Embryonic facial prominence (tissue), 1 donor: ENCODE measurements at regions not wholly inside any gene's neighbourhood (a gene's known extent, or its start where the extent isn't known, plus 50 kb on each side); places are given as distances from the start of the nearest gene placed in this dataset.
"Not testable (repeated sequence)": the region's sequence is repeated elsewhere in the genome, so short reads cannot be mapped to it uniquely, and the experiment has no call there.

Source experiments
- DNase-seq: peaks from one replicate; pipeline ENCODE4 v3.0.0-alpha.2; 2016; ENCODE audit errors: extremely low spot score

DNA sequence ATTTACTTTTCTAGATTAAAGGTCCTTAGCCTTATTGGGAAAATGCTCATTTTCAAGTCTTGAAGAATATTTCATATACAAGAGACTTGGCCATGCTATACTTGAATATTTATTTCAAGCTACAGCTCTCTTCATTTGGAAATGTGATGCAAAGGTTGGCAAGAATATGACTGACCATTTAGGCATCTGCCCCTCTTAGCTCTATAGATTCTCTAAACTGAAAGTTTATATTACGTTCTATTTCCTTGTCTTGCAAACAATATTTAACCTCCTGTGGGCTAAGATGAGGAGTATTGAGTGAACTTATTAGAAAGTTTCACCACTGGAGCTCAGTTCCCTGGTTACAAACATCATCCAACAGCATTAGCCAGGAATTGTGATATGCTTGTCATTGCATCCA is 593.1 kb downstream of the MAT2B start:
- no peak for DNase-seq

DNA sequence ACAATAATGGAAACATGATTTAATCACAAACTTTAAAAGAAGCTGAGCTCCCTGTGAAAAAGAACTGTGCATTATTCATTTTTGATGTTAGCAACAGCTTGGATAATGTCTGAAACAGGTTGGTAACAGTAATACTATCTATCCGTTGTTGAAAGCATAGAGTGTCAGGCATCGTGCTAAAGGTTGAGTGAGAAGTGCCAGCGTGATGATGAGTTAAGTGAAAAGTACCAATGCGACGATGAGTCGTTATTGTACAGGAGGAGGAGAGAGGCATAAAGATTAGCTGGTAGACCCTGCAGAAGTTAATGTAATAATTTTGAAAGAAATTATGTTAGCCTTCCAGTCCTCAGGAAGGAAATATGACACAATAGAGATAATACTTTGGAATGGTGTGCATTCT is 593.6 kb downstream of the MAT2B start:
- DNase-seq = no peak

DNA sequence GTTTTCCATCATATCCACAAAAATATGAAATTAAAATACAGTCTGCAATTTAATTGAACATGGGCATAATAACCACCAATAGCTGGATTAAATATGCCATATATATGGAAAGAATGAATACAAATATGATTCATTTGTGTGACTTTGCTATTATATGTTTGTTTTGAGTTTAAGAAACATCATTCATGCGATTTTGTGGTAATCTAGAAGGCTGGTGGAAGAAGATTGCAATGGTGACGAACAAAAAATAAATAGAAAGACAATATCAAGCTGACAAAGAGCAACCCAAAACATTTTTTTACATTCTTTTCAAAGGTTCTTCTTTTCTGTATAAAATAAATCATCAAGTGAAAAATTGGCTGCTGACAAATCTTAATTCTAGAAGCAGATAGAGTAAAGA is 610.0 kb downstream of the MAT2B start:
- no peak for DNase-seq

DNA sequence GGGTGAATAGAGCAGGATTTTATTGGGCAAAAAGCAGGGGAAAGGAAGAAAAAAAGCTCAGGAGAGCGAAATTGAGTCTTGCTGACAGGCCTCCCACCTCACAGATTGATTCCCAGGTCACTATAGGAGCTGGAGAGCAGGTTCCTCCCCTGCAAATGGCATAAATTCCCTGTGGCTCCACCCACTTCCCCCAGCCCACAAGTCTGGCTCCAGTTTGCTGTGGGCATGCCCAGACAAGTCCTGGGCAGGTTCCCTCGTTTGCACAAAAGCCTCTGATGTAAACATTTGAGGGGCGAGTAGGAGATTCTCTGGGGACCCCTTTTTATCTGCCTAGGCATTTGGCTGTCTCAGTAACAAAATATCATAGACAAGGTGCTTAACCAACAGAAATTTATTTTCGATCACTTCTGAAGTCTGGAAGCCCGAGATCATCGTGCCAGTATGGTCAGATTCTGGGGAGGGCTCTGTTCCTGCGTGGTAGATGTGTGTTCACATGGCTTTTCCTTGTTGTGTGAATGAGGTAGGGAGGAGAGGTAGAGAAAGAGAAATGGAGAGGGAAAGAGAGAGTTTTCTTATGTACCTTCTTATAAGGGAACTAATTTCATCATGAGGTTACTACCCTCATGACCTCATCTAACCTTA is 614.5 kb downstream of the MAT2B start:
- DNase-seq = no peak

DNA sequence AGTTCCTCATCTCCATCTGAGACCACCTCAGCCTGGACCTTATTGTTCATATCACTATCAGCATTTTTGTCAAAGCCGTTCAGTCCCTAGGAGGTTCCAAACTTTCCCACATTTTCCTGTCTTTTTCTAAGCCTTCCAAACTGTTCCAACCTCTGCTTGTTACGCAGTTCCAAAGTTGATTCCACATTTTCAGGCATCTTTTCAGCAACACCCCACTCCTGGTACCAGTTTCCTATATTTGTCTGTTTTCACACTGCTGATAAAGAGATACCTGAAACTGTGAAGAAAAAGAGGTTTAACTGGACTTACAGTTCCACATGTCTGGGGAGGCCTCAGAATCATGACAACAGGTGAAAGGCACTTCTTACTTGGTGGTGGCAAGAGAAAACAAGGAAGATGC is 622.1 kb downstream of the MAT2B start:
- DNase-seq = no peak

DNA sequence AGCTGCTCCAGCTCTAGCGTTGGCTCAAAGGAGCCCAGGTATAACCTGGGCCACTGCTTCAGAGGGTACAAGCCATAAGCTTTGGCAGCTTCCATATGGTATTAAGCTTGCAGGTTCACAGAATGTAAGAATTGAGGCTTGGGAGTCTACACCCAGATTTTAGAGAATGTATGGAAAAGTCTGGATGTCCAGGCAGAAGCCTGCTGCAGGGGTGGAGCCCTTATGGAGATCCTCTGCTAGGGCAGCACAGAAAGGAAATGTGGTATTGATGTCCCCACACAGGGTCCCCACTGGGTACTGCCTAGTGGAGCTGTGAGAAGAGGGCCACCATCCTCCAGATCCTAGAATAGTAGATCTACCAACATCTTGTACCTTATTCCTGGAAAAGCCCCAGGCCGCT is 626.9 kb downstream of the MAT2B start:
- DNase-seq = no peak

DNA sequence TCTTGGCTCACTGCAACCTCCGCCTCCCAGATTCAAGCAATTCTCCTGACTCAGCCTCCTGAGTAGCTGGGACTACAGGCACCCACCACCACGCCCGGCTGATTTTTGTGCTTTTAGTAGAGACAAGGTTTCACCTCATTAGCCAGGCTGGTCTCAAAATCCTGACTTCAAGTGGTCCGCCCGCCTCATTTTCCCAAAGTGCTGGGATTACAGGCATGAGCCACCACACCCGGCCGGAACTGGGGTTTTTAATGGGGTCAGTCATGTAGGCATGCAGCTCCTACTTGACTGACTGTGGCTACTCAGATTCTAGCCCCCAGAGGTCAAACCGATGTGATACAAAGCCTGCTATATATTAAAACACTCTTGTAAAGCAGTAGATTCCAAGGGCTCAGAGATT is 631.7 kb downstream of the MAT2B start:
- DNase-seq = no peak

DNA sequence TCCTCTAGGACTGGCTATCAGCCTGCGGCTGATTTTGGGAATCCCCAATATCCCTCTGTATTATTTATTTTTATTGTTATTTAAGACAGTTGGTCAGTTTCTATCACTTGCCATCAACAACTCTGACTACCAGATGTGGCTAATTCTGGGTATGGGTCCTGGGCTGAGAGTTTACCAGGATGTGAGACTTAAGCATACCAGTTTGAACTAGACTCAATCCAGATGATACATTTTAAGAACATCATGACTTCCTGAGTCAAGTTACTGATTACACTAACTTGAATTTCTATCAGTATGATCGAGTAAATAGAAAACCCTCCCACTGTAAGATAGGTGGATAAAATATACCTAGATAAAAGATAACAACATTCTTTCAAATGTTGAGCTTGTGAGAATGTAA is 634.0 kb downstream of the MAT2B start:
- DNase-seq = no peak

DNA sequence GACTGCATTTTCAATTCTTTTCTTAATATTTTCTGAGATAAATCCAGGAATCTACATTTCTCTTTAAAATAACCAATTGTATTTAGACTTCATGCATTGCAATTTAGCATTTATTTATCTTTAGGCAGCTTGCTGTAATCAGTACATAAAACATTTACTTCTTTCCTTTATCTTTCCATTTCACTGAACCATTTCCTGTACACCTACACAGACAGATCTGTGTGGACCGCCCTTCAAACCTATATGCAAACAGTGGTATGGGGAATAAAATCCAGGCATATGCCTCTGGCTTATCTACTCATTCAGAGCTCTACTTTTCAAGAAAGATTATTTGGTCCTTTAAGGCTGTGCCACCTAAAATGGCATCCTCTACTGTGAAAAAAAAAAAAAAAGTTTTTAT is 640.0 kb downstream of the MAT2B start:
- no peak for DNase-seq

DNA sequence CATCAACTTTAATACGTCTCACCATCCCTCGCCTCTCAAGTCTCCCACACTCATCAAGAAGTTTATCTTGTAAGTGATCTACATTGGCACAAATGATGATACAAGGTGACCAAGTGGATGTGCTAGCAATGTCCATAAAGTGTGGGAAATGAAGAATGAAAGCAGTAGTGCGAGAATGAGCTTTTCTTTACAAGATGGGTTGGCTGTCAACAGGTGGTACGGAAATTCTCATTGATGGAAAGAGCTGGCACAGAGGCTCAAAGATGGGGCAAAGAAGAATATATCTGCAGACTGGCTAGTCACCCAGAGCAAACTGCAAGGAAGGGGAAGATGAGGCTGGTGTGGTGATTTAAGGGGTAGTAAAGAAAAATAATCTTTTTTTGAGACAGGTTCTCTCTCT is 640.8 kb downstream of the MAT2B start:
- DNase-seq = no peak

DNA sequence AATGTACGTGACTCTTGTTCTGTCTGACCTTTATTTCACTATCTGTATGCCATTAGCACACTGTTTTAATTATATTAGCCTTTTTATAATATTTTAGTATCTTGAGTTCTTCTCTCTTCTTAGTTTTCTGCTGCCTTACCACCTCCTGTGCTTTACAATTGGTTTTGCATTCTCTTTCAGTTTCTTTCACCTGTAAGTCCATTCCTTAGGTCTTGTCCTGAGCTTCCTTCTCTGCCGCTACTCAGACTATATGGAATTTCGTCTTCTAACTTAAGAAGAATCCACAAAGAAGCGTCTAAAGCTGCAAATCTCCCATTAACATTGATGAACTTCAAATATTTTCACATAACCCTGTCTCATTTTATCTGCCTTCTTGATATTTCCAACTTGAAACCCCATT is 642.9 kb downstream of the MAT2B start:
- no peak for DNase-seq

DNA sequence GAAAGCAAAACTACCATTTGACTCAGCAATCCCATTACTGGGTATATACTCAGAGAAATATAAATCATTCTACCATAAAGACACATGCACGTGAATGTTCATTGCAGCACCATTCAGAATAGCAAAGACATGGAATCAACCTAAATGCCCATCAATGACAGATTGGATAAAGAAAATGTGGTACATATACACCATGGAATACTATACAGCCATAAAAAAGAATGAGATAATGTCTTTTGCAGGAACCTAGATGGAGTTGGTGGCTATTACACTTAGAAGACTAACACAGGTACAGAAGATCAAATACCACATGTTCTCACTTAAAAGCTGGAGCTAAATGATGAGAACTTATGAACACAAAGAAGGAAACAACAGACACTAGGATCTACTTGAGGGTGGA is 647.1 kb downstream of the MAT2B start:
- DNase-seq = not testable (repeated sequence)

DNA sequence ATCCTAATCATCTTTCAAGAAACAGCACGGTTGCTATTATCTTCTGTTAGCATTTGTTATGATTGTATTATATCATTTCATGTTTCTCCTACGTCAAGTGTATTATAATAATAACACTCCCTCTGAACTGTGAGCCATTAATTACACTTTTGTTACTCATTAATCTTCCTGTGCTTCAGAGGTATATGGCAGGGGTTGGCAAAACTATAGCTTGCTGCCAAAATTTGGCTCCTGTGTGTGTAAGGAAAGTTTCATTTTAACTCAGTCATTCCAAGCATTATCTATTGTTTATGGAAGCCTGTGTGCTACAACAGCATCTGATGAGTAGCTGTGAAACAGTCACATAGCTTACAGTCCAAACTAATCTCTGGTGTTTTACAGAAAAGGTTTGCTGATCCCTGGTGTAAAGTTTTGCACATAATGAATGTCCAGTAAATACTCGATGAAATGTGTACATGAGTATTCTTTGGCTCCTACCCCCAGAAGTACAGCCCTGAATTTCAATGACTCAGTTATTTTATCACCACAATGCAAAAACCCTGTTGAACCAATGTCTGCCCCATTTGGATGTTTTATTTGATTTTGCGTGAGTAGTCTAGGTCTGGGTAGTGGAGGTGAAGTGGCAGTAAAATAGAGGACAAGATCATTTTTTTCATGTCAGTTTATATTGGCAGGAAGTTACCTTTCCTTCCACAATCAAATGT is 648.2 kb downstream of the MAT2B start:
- no peak for DNase-seq

DNA sequence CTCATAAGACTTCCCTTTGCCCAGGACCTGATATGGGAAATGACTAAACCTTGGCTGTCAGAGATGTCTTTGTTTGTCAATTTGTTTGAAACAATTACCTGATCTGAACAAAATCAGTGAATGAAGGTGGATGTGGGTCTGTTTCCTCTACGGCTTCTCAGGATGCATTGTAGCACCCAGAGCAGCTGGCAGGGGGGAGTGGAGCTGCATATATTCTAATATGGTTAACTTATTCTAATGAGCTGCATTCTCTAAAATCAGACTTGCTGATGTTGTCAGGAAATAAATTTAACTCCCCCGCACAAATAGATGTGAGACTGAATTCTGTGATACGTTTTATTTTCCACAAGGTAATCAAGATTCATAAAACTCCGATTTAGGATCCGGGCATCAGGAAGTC is 665.4 kb downstream of the MAT2B start:
- no peak for DNase-seq

DNA sequence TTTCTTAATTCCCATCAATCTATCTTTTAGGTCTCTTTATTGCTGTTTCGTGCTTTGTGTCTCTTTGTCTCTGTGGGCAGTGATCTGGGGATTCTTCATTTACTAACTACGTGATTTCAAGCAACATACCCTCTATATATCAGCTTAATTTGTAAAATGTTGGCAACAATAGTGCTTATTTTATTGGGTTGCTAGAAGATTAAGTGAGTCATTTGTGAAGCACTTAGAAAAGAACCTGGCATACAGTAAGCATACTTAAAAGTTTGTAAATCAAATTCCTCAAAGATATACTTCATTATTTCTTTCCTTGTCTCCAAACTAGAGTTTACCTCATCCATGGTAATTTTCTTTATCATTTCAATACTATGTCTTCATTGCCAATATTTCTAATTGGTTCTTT is 669.7 kb downstream of the MAT2B start:
- no peak for DNase-seq

DNA sequence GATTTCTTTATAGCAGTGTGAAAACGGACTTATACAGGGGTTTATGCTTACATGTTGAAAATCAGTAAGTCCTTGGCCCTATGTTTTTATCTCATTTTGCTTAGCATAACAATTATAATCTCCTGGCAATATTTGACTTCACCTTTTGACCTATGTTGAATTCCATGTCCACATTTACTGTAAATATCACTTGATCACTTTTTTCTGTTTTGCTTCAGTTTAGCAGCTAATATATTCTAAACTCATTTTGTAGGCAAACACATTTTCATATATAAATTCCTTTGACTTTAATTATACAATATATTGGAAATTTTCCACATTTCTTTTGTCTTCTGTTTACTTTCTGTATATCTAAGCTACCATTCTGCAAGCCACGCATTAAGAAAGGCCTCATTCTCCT is 674.0 kb downstream of the MAT2B start:
- DNase-seq = no peak

DNA sequence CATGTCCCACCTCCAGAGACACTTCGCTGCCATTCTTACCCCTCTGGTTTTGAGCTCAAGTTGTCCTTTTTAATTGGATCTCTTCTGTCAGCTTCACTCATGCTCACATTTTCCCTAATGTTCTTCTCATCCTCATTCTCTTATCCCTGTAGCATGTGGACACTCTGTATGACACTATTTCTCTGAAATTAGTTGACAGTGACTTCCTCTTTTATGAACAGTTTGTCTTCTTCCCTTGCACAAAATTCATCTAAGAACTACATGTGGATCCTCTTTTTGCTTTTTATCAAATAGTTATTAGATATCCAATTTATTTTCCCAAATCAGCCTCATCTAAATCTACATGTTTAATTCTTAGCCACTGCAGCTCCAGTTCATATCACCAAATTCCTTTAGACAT is 676.2 kb downstream of the MAT2B start:
- DNase-seq = no peak

DNA sequence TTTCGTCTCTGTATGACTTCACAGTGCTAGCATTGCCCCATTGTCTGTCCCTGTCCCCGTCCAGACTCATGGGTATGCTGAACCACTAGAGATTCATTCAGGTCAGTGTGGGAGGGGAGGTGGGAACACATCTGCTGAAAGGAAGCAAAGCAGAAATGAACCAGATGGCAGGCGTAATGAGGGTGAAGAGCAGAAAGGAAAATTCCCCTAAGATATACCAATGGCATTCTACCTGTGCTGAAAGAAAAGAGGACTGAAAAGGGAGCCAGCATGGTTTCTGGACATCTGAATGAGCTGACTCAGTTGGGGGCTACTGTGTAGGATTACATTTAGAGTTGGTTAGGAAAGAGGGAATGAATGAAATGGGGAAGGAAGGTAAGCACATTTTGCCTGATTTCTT is 678.7 kb downstream of the MAT2B start:
- DNase-seq = no peak

DNA sequence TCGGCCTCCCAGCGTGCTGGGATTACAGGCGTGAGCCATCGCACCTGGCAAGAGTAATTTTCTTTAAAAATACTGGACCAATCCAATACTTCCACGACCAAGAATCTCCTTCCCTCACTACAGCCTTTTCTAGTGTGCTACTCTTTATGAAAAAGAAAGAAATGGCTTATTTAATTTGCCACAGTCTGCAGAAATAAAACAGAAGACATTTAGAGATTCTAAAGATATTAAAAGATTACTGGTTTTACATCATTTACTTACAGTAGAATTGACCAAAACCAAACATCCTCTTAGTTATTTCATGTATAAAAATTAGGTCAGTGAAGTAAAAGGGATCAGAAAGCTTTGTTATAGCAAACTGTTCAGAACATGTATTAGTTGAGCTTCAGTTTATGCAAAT is 679.6 kb downstream of the MAT2B start:
- no peak for DNase-seq

DNA sequence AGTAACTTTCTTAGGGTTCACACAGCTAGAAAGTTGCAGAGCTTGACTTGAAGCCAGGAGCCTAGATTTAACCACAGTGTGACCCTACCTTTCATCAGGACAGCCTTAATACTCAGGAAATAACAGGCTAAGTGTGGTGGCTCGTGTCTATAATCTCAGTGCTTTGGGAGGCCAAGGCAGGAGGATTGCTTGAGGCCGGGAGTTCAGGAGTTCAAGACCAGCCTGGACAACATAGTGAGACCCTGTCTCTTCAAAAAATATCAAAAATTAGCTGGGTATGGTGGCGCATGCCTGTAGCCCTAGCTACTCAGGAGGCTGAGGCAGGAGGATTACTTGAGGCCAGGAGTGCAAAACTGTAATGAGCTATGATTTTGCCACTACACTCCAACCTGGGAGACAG is 681.1 kb downstream of the MAT2B start:
- no peak for DNase-seq

DNA sequence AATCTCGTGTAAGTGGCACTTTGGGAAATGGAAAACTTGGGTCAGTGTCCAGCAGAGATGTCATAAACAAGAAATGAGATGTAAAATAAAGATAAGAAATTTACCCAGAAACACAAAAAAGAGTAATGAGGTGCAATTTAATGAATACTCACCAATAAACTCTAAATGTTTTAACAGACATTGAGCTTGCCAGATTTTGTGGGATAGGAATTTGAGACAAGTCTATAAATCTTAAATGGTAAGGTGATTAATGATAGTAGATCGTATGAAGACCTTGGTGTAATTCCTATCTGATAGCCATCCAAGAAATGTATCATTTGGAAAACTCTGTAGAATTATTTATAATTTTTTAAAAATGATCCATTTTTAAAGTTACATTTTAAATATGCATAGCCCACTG is 682.4 kb downstream of the MAT2B start:
- DNase-seq = no peak

DNA sequence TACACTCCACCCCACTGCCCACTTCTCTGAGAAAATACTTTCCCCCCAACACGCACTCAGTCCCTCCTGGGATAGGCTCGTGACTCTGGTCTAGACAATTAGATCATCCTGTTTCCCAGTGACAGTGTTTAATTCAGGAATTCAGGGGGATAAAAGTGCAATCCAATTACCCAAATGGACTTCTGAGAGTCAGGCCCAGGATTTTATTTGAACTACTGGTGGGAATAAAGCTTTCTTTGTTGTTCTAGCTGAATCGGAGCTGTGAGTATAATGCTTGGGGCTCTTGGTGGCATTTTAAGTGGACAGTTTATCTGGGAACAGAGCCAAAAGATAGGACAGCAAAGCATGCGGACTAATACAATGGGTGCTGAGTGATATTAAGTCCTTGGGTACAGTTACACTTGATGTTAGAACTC is 683.3 kb downstream of the MAT2B start:
- no peak for DNase-seq

DNA sequence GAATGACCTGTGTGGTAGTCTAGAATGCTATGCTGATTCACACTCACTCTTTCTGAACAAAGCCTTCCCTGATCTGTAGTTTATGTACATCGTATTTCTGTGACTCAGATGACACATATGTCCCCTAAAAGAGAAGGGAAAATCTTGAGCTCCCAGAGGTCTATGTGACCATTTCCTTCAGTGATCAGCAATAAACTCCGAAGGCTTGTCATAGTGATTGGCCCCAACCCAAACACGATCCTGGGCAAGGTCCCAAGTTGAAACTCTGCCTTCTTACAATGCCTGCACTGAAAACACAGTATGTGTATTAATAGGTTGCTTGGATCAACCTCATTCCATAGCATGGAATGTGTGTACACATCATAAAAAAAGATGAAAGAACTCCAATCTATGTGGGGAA is 685.8 kb downstream of the MAT2B start:
- no peak for DNase-seq

DNA sequence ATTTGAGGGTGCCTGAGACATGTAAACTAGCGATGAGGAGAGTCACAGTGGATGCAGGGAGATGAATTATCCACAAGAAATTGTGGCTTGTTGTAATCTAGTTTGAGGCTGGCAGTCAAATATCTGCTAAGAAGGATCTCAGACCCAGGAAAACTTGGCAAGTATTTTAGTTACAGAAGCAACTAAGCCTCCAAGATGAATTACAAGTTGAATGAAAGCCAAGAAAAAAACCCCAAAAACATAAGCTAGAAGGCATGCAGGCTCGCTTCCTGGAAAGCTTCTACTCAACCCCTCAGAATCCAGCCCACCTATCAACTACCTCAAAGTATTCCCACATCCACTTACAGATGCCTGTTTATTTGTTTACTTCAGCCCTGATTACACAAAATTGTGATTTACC is 696.9 kb downstream of the MAT2B start:
- DNase-seq = peak; percentile 24
